GM12878 (cell line): ENCODE measurements at regions not wholly inside any gene's neighbourhood (a gene's known extent, or its start where the extent isn't known, plus 50 kb on each side); places are given as distances from the start of the nearest gene placed in this dataset.

Source experiments
- ATAC-seq: fragments of 200-7000 bp; cut with Tn5 transposase; 3 replicates; pipeline ENCODE4 v1.9.1; 2020; ENCODE audit warnings: mild to moderate bottlenecking, moderate library complexity
- BruUV-seq: library from RNA; stranded (reverse); fragments of 400-500 nt; replicated peaks from 2 replicates; lab custom pipeline; 2021; lab: Mats Ljungman, UMichigan
- CTCF ChIA-PET: fragments of 300-600 bp; sonication (Branson Sonifier 250); formaldehyde crosslinking; extraction: SDS; loops from one replicate; lab custom pipeline; 2021; ENCODE audit warnings: inconsistent platforms; lab: Yijun Ruan, JAX
- POLR2A ChIA-PET: fragments of 350-600 bp; formaldehyde crosslinking; extraction: SDS; loops from one replicate; lab custom pipeline; 2021; ENCODE audit warnings: inconsistent platforms; lab: Charles Lee
- RAD21 ChIA-PET: fragments of 300-600 bp; sonication (Branson Sonifier 250); formaldehyde crosslinking; loops from one replicate; lab custom pipeline; 2023; ENCODE audit warnings: antibody characterized with exemption; ENCODE audit not compliant: unreplicated experiment; lab: Charles Lee
- SMC1A ChIA-PET: fragments of 300-600 bp; sonication (Branson Sonifier 250); formaldehyde crosslinking; loops from one replicate; lab custom pipeline; 2023; ENCODE audit not compliant: unreplicated experiment, uncharacterized antibody; lab: Charles Lee
- DNase-seq: peaks from one replicate; pipeline ENCODE4 v3.0.0-alpha.2; 2011; ENCODE audit warnings: low read depth, low spot score
- FAIRE-seq: peaks from 3 replicates; lab custom pipeline; 2011; peaks lifted over from hg19 to GRCh38; lab: Jason Lieb, UNC
- H2AFZ ChIP-seq: 2 replicates; pipeline ENCODE4 v1.6.0; 2011; ENCODE audit warnings: low read depth, low read length, control low read depth; ENCODE audit not compliant: control insufficient read depth
- H3K27ac ChIP-seq: 2 replicates; pipeline ENCODE4 v1.5.1; 2011; ENCODE audit warnings: control low read depth; ENCODE audit not compliant: control insufficient read depth, insufficient read depth
- H3K27me3 ChIP-seq, 2 experiments: replicated peaks in 1 of 2; 2 replicates each; pipeline versions ENCODE4 v1.6.0 to v1.6.1; 2011; ENCODE audit warnings: low read length in 1 of 2; ENCODE audit not compliant: control insufficient read depth in 2 of 2, insufficient read depth in 2 of 2
- H3K36me3 ChIP-seq, 2 experiments: 2 replicates each; pipeline ENCODE4 v1.5.1; 2011; ENCODE audit warnings: low read length in 1 of 2; ENCODE audit not compliant: control insufficient read depth in 2 of 2, insufficient read depth in 2 of 2
- H3K4me1 ChIP-seq: 2 replicates; pipeline ENCODE4 v1.6.1; 2011; ENCODE audit warnings: mild to moderate bottlenecking, low read length, moderate library complexity, mixed read lengths; ENCODE audit not compliant: control insufficient read depth, insufficient read depth
- H3K4me2 ChIP-seq: 2 replicates; pipeline ENCODE4 v1.6.0; 2011; ENCODE audit warnings: control low read depth; ENCODE audit not compliant: control insufficient read depth, insufficient read depth
- H3K4me3 ChIP-seq: fragments of 200-600 bp; sonication (generic); 2 replicates; pipeline ENCODE4 v1.5.1; 2016
- H3K79me2 ChIP-seq: 2 replicates; pipeline ENCODE4 v1.6.0; 2011; ENCODE audit warnings: low read length; ENCODE audit not compliant: control insufficient read depth, insufficient read depth
- H3K9ac ChIP-seq: 2 replicates; pipeline ENCODE4 v1.8.0; 2011; ENCODE audit warnings: low read length, control low read depth, mixed read lengths; ENCODE audit not compliant: control insufficient read depth, insufficient read depth
- H3K9me3 ChIP-seq: replicated peaks from 3 replicates; pipeline ENCODE4 v1.5.1; 2011; ENCODE audit warnings: mild to moderate bottlenecking, low read length; ENCODE audit not compliant: control insufficient read depth, insufficient read depth
- H4K20me1 ChIP-seq: 2 replicates; pipeline ENCODE4 v1.6.0; 2011; ENCODE audit not compliant: control insufficient read depth, insufficient read depth
- BMI1 ChIP-seq: fragments of 450-650 bp; IDR thresholded peaks from 2 replicates; pipeline ENCODE4 v1.6.1; 2016; ENCODE audit warnings: mild to moderate bottlenecking, moderate library complexity, borderline replicate concordance
- CREB1 ChIP-seq: IDR thresholded peaks from 2 replicates; pipeline ENCODE4 v1.6.1; 2012; ENCODE audit warnings: low read depth, mild to moderate bottlenecking, inconsistent platforms
- HCFC1 ChIP-seq: fragments of 150-350 bp; IDR thresholded peaks from 2 replicates; pipeline ENCODE4 v1.6.1; 2014; ENCODE audit warnings: low read length
- PML ChIP-seq: IDR thresholded peaks from 2 replicates; pipeline ENCODE4 v1.6.1; 2012; ENCODE audit warnings: low read length, inconsistent platforms
- TBL1XR1 ChIP-seq: IDR thresholded peaks from 2 replicates; pipeline ENCODE4 v1.6.1; 2012; ENCODE audit warnings: low read depth, low read length, improper control_type of control experiment
- ZNF274 ChIP-seq: IDR thresholded peaks from one replicate; pipeline ENCODE4 v1.8.0; 2011; ENCODE audit not compliant: insufficient read length, insufficient read depth
- ZNF384 ChIP-seq: IDR thresholded peaks from 2 replicates; pipeline ENCODE4 v1.6.1; 2012; ENCODE audit warnings: low read depth, mild to moderate bottlenecking, low read length, improper control_type of control experiment, borderline replicate concordance
- ZNF622 ChIP-seq: fragments of 450-650 bp; IDR thresholded peaks from 2 replicates; pipeline ENCODE4 v1.6.1; 2017; ENCODE audit warnings: mild to moderate bottlenecking, inconsistent platforms
- WGBS: methylation state at CpG from one replicate; pipeline ENCODE4 v1.1.6; 2016; ENCODE audit warnings: low lambda C conversion rate; ENCODE audit not compliant: insufficient replicate concordance, insufficient coverage; ENCODE audit errors: missing lambda C conversion rate; 5-methylcytosine and 5-hydroxymethylcytosine counted together
- in situ Hi-C: fragments of 300-500 bp; cut with MboI; formaldehyde crosslinking; loops from 9 replicates; pipeline ENCODE4 v1.14.3; 2018; ENCODE audit warnings: mixed read lengths
- intact Hi-C: fragments of 100-400 bp; cut with micrococcal nuclease; formaldehyde crosslinking; loops from one replicate; pipeline ENCODE4 v1.14.2; 2022; ENCODE audit not compliant: unreplicated experiment
- TF ChIP-seq, protein P1 (sequence below), 3 experiments: IDR thresholded peaks in 2 of 3; conservative IDR thresholded peaks in 1 of 3; 2 replicates each; pipeline ENCODE4 v1.5.1; 2011; ENCODE audit warnings: low read depth in 3 of 3, low read length in 3 of 3, mild to moderate bottlenecking in 3 of 3, control low read depth in 2 of 3, moderate library complexity in 2 of 3, inconsistent platforms in 1 of 3, mixed read lengths in 1 of 3; ENCODE audit not compliant: control insufficient read depth in 2 of 3, insufficient read depth in 1 of 3; ENCODE audit errors: extremely low read depth in 1 of 3
- TF ChIP-seq, protein P2 (sequence below): fragments of 450-650 bp; conservative IDR thresholded peaks from 2 replicates; pipeline ENCODE4 v1.6.1; 2017; ENCODE audit warnings: mild to moderate bottlenecking, moderate library complexity
- TF ChIP-seq, protein P3 (sequence below): fragments of 450-650 bp; IDR thresholded peaks from 2 replicates; pipeline ENCODE4 v1.6.1; 2017; ENCODE audit warnings: mild to moderate bottlenecking, moderate library complexity

DNA sequence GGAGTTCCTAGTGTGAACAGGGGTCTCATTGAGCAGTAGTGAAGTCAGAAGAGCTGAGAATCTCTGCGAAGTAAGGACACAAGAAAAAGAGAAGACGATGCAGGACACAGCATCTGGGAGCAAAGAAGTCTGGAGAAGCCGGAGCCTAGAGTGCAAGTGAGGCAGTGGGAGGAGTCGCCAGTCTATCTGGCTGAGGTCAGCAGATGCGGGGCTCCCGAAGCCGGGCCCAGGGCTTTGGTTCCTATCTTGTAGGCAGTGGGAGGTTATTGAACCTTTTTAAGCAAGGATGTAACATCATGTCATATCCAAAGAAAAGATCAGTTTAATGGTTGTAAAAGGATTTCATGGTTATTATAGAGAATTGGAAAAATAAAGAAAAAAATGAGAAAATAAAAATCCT, 90.8 kb upstream of the KCTD1 start:
- RAD21 ChIA-PET = no interaction called here
- CTCF ChIA-PET = no interaction called here
- SMC1A ChIA-PET = no interaction called here
- Histone ChIP-seq H2AFZ (no peak overlapping the region), H3K4me2 (no peak overlapping the region), H3K36me3 (no peaks in the 10 kb centered on the region), H3K27me3 (peaks cover 0 to 4% of the 10 kb centered on the region in 2 experiments; a peak in 2 of 4 replicates), H3K9ac (no peak overlapping the region), H3K4me1 (no peaks in the 10 kb centered on the region), H3K9me3 (no peaks in the 10 kb centered on the region), H3K4me3 (no peak overlapping the region), H3K27ac (no peak overlapping the region), H3K79me2 (no peaks in the 10 kb centered on the region), H4K20me1 (no peaks in the 10 kb centered on the region)
- in situ Hi-C loops = no loop called here
- ATAC-seq (no peak), FAIRE-seq (no peak), DNase-seq (no peak)
- intact Hi-C loops = no loop called here
- BruUV-seq = no TSS peak
- no peak for TF ChIP-seq ZNF384
- TF ChIP-seq HCFC1 = no peak
- no peak for TF ChIP-seq CREB1
- TF ChIP-seq, protein P1, sequence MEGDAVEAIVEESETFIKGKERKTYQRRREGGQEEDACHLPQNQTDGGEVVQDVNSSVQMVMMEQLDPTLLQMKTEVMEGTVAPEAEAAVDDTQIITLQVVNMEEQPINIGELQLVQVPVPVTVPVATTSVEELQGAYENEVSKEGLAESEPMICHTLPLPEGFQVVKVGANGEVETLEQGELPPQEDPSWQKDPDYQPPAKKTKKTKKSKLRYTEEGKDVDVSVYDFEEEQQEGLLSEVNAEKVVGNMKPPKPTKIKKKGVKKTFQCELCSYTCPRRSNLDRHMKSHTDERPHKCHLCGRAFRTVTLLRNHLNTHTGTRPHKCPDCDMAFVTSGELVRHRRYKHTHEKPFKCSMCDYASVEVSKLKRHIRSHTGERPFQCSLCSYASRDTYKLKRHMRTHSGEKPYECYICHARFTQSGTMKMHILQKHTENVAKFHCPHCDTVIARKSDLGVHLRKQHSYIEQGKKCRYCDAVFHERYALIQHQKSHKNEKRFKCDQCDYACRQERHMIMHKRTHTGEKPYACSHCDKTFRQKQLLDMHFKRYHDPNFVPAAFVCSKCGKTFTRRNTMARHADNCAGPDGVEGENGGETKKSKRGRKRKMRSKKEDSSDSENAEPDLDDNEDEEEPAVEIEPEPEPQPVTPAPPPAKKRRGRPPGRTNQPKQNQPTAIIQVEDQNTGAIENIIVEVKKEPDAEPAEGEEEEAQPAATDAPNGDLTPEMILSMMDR (IDR thresholded peaks at IDR 0.05 in 2 of 3, conservative IDR thresholded peaks at IDR 0.05 in 1 of 3; ENCODE audit: control insufficient read depth in 2 of 3, extremely low read depth in 1 of 3, insufficient read depth in 1 of 3, low read depth in 3 of 3, low read length in 3 of 3) = no peak
- POLR2A ChIA-PET = no interaction called here
- WGBS = 39% methylated on average over 7 of the region's 7 CpGs

DNA sequence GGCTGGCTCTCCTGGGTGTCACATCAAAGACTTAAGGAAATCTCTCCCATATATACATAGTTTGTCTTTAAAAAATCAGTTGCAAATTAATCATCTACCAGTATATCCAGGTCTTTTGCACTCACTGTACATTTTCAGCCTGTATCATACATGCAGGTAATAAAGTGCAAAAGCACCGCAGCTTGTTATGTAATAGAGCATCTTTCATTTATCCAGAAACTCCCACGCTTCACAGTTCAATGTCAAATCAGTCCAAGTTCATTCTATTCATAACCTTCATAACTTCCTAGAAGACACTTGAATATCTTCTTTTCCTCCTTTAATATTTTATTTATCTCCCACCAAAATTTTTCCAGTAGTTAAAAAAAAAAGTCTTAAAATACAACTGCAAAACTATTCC, 89.6 kb upstream of the KCTD1 start:
- Histone ChIP-seq H3K4me3 (no peak overlapping the region), H3K27me3 (peaks cover 0 to 4% of the 10 kb centered on the region in 2 experiments; a peak in 2 of 4 replicates), H3K9me3 (no peaks in the 10 kb centered on the region), H3K4me1 (no peaks in the 10 kb centered on the region), H2AFZ (no peak overlapping the region), H3K27ac (no peak overlapping the region), H3K4me2 (no peak overlapping the region), H3K36me3 (no peaks in the 10 kb centered on the region), H3K9ac (no peak overlapping the region), H3K79me2 (no peaks in the 10 kb centered on the region), H4K20me1 (no peaks in the 10 kb centered on the region)
- ChIA-PET RAD21 (no interaction called here), CTCF (no interaction called here), SMC1A (no interaction called here), POLR2A (no interaction called here)
- WGBS = 50% methylated on average over 2 of the region's 2 CpGs
- ATAC-seq (no peak), FAIRE-seq (no peak), DNase-seq (no peak)
- intact Hi-C loops = no loop called here
- in situ Hi-C loops = no loop called here
- no TSS peak for BruUV-seq
- TF ChIP-seq, protein P2, sequence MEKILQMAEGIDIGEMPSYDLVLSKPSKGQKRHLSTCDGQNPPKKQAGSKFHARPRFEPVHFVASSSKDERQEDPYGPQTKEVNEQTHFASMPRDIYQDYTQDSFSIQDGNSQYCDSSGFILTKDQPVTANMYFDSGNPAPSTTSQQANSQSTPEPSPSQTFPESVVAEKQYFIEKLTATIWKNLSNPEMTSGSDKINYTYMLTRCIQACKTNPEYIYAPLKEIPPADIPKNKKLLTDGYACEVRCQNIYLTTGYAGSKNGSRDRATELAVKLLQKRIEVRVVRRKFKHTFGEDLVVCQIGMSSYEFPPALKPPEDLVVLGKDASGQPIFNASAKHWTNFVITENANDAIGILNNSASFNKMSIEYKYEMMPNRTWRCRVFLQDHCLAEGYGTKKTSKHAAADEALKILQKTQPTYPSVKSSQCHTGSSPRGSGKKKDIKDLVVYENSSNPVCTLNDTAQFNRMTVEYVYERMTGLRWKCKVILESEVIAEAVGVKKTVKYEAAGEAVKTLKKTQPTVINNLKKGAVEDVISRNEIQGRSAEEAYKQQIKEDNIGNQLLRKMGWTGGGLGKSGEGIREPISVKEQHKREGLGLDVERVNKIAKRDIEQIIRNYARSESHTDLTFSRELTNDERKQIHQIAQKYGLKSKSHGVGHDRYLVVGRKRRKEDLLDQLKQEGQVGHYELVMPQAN = no peak
- TF ChIP-seq ZNF622 (no peak), TBL1XR1 (no peak), ZNF274 (no peak), BMI1 (no peak), PML (no peak)
- TF ChIP-seq, protein P3, sequence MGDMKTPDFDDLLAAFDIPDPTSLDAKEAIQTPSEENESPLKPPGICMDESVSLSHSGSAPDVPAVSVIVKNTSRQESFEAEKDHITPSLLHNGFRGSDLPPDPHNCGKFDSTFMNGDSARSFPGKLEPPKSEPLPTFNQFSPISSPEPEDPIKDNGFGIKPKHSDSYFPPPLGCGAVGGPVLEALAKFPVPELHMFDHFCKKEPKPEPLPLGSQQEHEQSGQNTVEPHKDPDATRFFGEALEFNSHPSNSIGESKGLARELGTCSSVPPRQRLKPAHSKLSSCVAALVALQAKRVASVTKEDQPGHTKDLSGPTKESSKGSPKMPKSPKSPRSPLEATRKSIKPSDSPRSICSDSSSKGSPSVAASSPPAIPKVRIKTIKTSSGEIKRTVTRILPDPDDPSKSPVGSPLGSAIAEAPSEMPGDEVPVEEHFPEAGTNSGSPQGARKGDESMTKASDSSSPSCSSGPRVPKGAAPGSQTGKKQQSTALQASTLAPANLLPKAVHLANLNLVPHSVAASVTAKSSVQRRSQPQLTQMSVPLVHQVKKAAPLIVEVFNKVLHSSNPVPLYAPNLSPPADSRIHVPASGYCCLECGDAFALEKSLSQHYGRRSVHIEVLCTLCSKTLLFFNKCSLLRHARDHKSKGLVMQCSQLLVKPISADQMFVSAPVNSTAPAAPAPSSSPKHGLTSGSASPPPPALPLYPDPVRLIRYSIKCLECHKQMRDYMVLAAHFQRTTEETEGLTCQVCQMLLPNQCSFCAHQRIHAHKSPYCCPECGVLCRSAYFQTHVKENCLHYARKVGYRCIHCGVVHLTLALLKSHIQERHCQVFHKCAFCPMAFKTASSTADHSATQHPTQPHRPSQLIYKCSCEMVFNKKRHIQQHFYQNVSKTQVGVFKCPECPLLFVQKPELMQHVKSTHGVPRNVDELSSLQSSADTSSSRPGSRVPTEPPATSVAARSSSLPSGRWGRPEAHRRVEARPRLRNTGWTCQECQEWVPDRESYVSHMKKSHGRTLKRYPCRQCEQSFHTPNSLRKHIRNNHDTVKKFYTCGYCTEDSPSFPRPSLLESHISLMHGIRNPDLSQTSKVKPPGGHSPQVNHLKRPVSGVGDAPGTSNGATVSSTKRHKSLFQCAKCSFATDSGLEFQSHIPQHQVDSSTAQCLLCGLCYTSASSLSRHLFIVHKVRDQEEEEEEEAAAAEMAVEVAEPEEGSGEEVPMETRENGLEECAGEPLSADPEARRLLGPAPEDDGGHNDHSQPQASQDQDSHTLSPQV = no peak
